Tibial nerve (tissue), 4 donors: ENCODE measurements at regions not wholly inside any gene's neighbourhood (a gene's known extent, or its start where the extent isn't known, plus 50 kb on each side); places are given as distances from the start of the nearest gene placed in this dataset.

Source experiments
- DNase-seq, 2 donors: peaks; one replicate each; pipeline ENCODE4 v3.0.0-alpha.2; 2019; ENCODE audit warnings: low spot score in 2 of 2
- H3K27ac ChIP-seq, 4 donors: fragments of 200-600 bp; sonication (generic) in 3 of 4; one replicate each; pipeline ENCODE4 v1.5.1; 2017 to 2019; ENCODE audit warnings: mild to moderate bottlenecking in 1 of 4
- H3K27me3 ChIP-seq, 2 donors: fragments of 200-600 bp; sonication (generic) in 1 of 2; one replicate each; pipeline versions ENCODE4 v1.5.1 to v1.6.0; 2017 to 2019
- H3K36me3 ChIP-seq, 3 donors: fragments of 200-600 bp; sonication (generic); one replicate each; pipeline ENCODE4 v1.5.1; 2018 to 2019
- H3K4me1 ChIP-seq, 4 donors: fragments of 200-600 bp; sonication (generic) in 3 of 4; one replicate each; pipeline ENCODE4 v1.5.1; 2017 to 2019
- H3K4me3 ChIP-seq, 4 donors: fragments of 200-600 bp; sonication (generic) in 3 of 4; one replicate each; pipeline ENCODE4 v1.5.1; 2017 to 2019; ENCODE audit warnings: mild to moderate bottlenecking in 1 of 4, moderate library complexity in 1 of 4
- H3K9me3 ChIP-seq, 4 donors: fragments of 200-600 bp; sonication (generic) in 3 of 4; one replicate each; pipeline ENCODE4 v1.5.1; 2017 to 2019
- EP300 ChIP-seq, 2 donors: sonication (generic); formaldehyde crosslinking; IDR thresholded peaks; one replicate each; pipeline ENCODE4 v1.6.1; 2017; ENCODE audit warnings: antibody characterized with exemption in 2 of 2, mild to moderate bottlenecking in 1 of 2
- POLR2A ChIP-seq, 2 donors: fragments of 450-650 bp; IDR thresholded peaks; one replicate each; pipeline ENCODE4 v1.6.1; 2017; ENCODE audit warnings: antibody characterized with exemption in 2 of 2, mild to moderate bottlenecking in 2 of 2, moderate library complexity in 2 of 2
- WGBS, 2 donors: methylation state at CpG; one replicate each; pipeline ENCODE4 v1.1.5; 2018; 5-methylcytosine and 5-hydroxymethylcytosine counted together
- TF ChIP-seq, protein P1 (sequence below), 5 experiments: fragments of 200-600 bp in 3 of 5; fragments of 450-650 bp in 2 of 5; sonication (generic) in 3 of 5; IDR thresholded peaks; one replicate each; pipeline ENCODE4 v1.5.1; 2016 to 2019; ENCODE audit warnings: antibody characterized with exemption in 5 of 5, mild to moderate bottlenecking in 3 of 5, moderate library complexity in 2 of 5

DNA sequence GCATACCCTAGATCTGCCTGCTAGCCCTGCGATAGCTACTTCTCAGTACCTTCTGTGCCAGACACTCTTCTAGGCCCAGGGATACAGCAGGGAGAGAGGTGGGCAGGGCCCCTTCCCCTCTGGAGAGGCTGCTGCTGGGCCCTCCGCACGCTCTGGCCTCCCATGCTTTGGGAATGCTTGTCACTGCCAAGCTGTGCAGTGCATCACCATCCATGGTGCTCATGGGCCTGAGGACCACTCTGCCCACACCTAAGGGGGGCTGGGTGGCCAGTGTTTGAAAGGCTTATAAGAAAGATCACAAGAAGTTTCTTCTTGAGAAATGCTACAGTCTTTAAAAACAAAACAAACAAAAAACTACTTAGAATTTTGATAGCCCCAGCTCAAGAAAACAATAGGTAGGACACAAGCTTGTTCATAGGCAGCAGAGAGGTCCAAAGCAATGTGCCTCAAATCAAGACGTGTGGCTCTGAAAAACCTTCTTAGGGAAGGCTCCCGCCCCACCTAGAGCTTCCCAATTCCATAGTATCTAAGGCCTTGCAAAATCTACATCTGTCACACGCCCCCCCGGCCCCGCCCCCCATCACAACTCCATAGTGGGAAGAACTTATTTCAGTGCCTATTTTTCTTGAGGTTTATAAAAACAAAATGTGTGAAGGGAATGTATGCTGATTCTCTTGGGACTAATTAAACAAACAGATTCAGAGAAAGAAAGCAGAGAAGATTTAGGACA lies 145.8 kb downstream of the TM9SF2 start:
- TF ChIP-seq POLR2A (IDR thresholded peaks at IDR 0.05) (no peak), EP300 (IDR thresholded peaks at IDR 0.05) (no peak)
- TF ChIP-seq, protein P1, sequence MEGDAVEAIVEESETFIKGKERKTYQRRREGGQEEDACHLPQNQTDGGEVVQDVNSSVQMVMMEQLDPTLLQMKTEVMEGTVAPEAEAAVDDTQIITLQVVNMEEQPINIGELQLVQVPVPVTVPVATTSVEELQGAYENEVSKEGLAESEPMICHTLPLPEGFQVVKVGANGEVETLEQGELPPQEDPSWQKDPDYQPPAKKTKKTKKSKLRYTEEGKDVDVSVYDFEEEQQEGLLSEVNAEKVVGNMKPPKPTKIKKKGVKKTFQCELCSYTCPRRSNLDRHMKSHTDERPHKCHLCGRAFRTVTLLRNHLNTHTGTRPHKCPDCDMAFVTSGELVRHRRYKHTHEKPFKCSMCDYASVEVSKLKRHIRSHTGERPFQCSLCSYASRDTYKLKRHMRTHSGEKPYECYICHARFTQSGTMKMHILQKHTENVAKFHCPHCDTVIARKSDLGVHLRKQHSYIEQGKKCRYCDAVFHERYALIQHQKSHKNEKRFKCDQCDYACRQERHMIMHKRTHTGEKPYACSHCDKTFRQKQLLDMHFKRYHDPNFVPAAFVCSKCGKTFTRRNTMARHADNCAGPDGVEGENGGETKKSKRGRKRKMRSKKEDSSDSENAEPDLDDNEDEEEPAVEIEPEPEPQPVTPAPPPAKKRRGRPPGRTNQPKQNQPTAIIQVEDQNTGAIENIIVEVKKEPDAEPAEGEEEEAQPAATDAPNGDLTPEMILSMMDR (IDR thresholded peaks at IDR 0.05): no peak
- Histone ChIP-seq H3K9me3 (no peaks in the 10 kb centered on the region), H3K4me3 (no peak overlapping the region), H3K36me3 (no peaks in the 10 kb centered on the region), H3K27ac (no peak overlapping the region), H3K4me1 (peaks cover 0 to 16% (median 4%) of the 10 kb centered on the region in 4 donors), H3K27me3 (no peaks in the 10 kb centered on the region)
- WGBS, 2 donors: 88 to 91% methylated on average over 8 of the region's 8 CpGs
- DNase-seq: no peak

DNA sequence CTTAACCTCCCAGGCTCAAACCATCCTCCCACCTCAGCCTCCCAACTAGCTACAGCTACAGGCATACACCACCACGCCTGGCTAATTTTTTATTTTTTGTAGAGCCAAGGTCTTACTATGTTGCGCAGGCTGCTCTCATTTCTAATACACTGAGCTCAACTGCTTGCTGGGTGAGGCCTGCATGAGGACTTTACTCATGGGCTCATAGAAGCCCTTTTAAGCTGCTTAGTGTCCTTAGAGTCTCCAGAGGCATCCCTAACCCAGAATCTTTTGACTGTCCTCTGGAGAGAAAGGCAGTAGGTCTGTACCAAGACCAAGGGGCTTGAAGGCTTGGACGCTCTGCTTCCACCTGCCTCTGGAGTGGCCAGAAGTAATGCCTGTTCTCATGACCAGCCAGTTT lies 141.6 kb downstream of the TM9SF2 start:
- H3K36me3 ChIP-seq: no peaks in the 10 kb centered on the region
- no peak for DNase-seq
- H3K27me3 ChIP-seq: no peaks in the 10 kb centered on the region
- 86 to 95% methylated on average over 3 of the region's 3 CpGs for WGBS, 2 donors
- TF ChIP-seq, protein P1 (IDR thresholded peaks at IDR 0.05): no peak
- no peak for TF ChIP-seq POLR2A (IDR thresholded peaks at IDR 0.05)
- no peak for TF ChIP-seq EP300 (IDR thresholded peaks at IDR 0.05)
- no peak overlapping the region for H3K4me3 ChIP-seq
- no peaks in the 10 kb centered on the region for H3K9me3 ChIP-seq
- H3K27ac ChIP-seq: no peak overlapping the region
- peaks cover 0 to 4% (median 2%) of the 10 kb centered on the region in 4 donors for H3K4me1 ChIP-seq

DNA sequence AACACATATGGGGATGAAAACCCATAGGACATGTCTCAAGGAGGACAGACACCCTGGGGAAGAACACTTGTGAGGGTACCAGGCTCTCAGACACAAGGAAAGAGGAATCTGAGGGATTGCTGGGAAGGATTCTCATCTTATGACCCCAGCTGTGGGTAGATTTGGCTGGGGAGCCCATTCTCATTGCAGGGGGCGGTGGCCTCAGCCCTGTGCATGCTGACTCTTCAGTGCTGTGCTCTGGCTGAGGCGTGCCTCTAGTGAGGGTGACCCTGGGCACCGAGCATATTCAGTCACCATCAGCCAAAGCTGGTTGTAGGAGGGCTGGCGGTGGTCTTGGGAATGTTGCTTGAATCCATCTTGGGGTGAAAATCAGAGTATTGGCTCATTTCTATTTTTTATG lies 140.7 kb downstream of the TM9SF2 start:
- WGBS, 2 donors: 86 to 93% methylated on average over 4 of the region's 4 CpGs
- Histone ChIP-seq H3K27ac (no peak overlapping the region), H3K4me3 (no peak overlapping the region), H3K36me3 (no peaks in the 10 kb centered on the region), H3K27me3 (no peaks in the 10 kb centered on the region), H3K4me1 (no peaks in the 10 kb centered on the region), H3K9me3 (no peaks in the 10 kb centered on the region)
- no peak for DNase-seq
- TF ChIP-seq, protein P1 (IDR thresholded peaks at IDR 0.05): no peak
- TF ChIP-seq POLR2A (IDR thresholded peaks at IDR 0.05) (no peak), EP300 (IDR thresholded peaks at IDR 0.05) (no peak)

DNA sequence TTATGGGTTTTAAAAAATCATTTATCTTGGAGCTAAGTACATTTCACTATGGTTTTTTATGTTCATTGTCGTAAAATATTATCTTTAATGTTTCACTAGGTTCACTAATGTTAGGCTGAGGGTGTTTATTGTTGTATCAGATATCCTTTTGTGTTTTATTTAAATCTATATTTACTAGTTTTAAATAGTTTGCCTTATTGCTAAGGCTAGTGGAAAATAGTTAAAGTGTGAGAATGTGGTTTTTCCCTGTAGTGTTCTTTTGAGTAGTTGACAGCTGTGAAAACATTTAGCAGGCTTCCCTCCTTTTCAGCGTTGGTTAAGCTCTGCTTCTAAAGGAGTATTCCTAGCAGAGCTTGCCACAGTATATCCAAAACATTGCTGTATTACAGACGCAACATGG lies 139.0 kb downstream of the TM9SF2 start:
- no peaks in the 10 kb centered on the region for H3K27me3 ChIP-seq
- DNase-seq: no peak
- H3K4me3 ChIP-seq: no peak overlapping the region
- no peaks in the 10 kb centered on the region for H3K9me3 ChIP-seq
- TF ChIP-seq, protein P1 (IDR thresholded peaks at IDR 0.05): no peak
- TF ChIP-seq EP300 (IDR thresholded peaks at IDR 0.05): no peak
- TF ChIP-seq POLR2A (IDR thresholded peaks at IDR 0.05): no peak
- no peaks in the 10 kb centered on the region for H3K4me1 ChIP-seq
- 60 to 79% methylated on average over 3 of the region's 3 CpGs for WGBS, 2 donors
- H3K36me3 ChIP-seq: no peaks in the 10 kb centered on the region
- H3K27ac ChIP-seq: no peak overlapping the region

DNA sequence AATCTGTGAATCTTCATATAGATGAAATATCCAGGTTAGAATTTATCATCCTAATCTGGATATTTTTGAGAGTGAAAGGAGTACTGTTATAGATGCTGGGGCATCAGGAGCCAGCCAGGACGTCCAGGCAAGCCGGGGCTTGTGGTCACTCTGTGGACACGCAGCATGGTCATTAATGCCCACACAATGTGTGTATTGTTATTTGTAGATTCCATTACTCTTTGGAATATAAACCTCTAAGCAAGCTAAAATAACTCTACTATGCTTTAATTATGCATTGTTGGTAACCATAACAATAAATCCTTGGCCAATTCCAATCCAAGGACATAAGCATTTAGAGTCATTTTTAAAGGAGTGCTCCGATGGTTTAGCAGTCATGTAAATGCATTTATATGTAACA lies 137.9 kb downstream of the TM9SF2 start:
- no peaks in the 10 kb centered on the region for H3K9me3 ChIP-seq
- WGBS, 2 donors: 63 to 65% methylated on average over 4 of the region's 4 CpGs
- no peak overlapping the region for H3K4me3 ChIP-seq
- no peaks in the 10 kb centered on the region for H3K4me1 ChIP-seq
- no peaks in the 10 kb centered on the region for H3K36me3 ChIP-seq
- no peaks in the 10 kb centered on the region for H3K27me3 ChIP-seq
- H3K27ac ChIP-seq: no peak overlapping the region
- DNase-seq: no peak
- TF ChIP-seq, protein P1 (IDR thresholded peaks at IDR 0.05): no peak
- no peak for TF ChIP-seq POLR2A (IDR thresholded peaks at IDR 0.05)
- TF ChIP-seq EP300 (IDR thresholded peaks at IDR 0.05): no peak
